T1000 (cell line): ENCODE measurements at regions not wholly inside any gene's neighbourhood (a gene's known extent, or its start where the extent isn't known, plus 50 kb on each side); places are given as distances from the start of the nearest gene placed in this dataset.

Experiments used
- DNase-seq: peaks from one replicate; lab custom pipeline; 2025; ENCODE audit warnings: mixed read lengths; lab: John Stamatoyannopoulos, UW

GRCh38 chr7:145645135-145645515 lies 471.5 kb upstream of the CNTNAP2 start:
- no peak for DNase-seq

GRCh38 chr7:145644426-145645134 lies 472.0 kb upstream of the CNTNAP2 start:
- DNase-seq: peak; percentile 70

GRCh38 chr7:145643981-145644380 lies 472.6 kb upstream of the CNTNAP2 start:
- no peak for DNase-seq

GRCh38 chr7:145633513-145633912 lies 483.1 kb upstream of the CNTNAP2 start:
- no peak for DNase-seq

GRCh38 chr7:145624618-145625017 lies 492.0 kb upstream of the CNTNAP2 start:
- DNase-seq: no peak

- DNase-seq: no peak
Measured at GRCh38 chr7:145605963-145606362, 510.6 kb upstream of the CNTNAP2 start.

GRCh38 chr7:145599376-145599775 lies 517.2 kb upstream of the CNTNAP2 start:
- DNase-seq: no peak

- DNase-seq: no peak
Measured at GRCh38 chr7:145584401-145584800, 532.2 kb upstream of the CNTNAP2 start.

- DNase-seq: no peak
Measured at GRCh38 chr7:145582742-145583303, 533.8 kb upstream of the CNTNAP2 start.

GRCh38 chr7:145557805-145558204 lies 558.8 kb upstream of the CNTNAP2 start:
- DNase-seq: no peak

- no peak for DNase-seq
Measured at GRCh38 chr7:145543242-145543641, 573.4 kb upstream of the CNTNAP2 start.

GRCh38 chr7:145539910-145540309 lies 576.7 kb upstream of the CNTNAP2 start:
- DNase-seq: no peak

- DNase-seq: no peak
Measured at GRCh38 chr7:145534301-145534700, 582.3 kb upstream of the CNTNAP2 start.

GRCh38 chr7:145520284-145520683 lies 596.3 kb upstream of the CNTNAP2 start:
- no peak for DNase-seq

GRCh38 chr7:145511004-145511403 lies 605.6 kb upstream of the CNTNAP2 start:
- no peak for DNase-seq

- DNase-seq: no peak
Measured at GRCh38 chr7:145497911-145498525, 618.6 kb upstream of the CNTNAP2 start.

- DNase-seq: no peak
Measured at GRCh38 chr7:145490356-145490755, 626.2 kb upstream of the CNTNAP2 start.

- DNase-seq: no peak
Measured at GRCh38 chr7:145489609-145490008, 627.0 kb upstream of the CNTNAP2 start.

- no peak for DNase-seq
Measured at GRCh38 chr7:145488816-145489215, 627.8 kb upstream of the CNTNAP2 start.

- no peak for DNase-seq
Measured at GRCh38 chr7:145481985-145482384, 634.6 kb upstream of the CNTNAP2 start.

- no peak for DNase-seq
Measured at GRCh38 chr7:145478541-145478940, 638.1 kb upstream of the CNTNAP2 start.

- no peak for DNase-seq
Measured at GRCh38 chr7:145474009-145474686, 638.3 kb upstream of the TPK1 start.

GRCh38 chr7:145471883-145472282 lies 636.0 kb upstream of the TPK1 start:
- no peak for DNase-seq
